Thyroid gland (tissue), 4 donors: ENCODE measurements at regions not wholly inside any gene's neighbourhood (a gene's known extent, or its start where the extent isn't known, plus 50 kb on each side); places are given as distances from the start of the nearest gene placed in this dataset.

ENCODE experiments used
- DNase-seq, 2 donors: peaks; one replicate each; pipeline ENCODE4 v3.0.0-alpha.2; 2019
- H3K27ac ChIP-seq, 3 donors: fragments of 200-600 bp; sonication (generic); 1 replicate in 2 of 3; 2 replicates in 1 of 3; pipeline ENCODE4 v1.5.1; 2016 to 2019; ENCODE audit warnings: mild to moderate bottlenecking in 1 of 3, moderate library complexity in 1 of 3
- H3K27me3 ChIP-seq: fragments of 200-600 bp; sonication (generic); one replicate; pipeline ENCODE4 v1.5.1; 2019
- H3K36me3 ChIP-seq, 2 donors: fragments of 200-600 bp; sonication (generic); one replicate each; pipeline ENCODE4 v1.5.1; 2016 to 2019
- H3K4me1 ChIP-seq, 2 donors: fragments of 200-600 bp; sonication (generic); one replicate each; pipeline ENCODE4 v1.5.1; 2017 to 2019
- H3K4me3 ChIP-seq, 3 donors: fragments of 200-600 bp; sonication (generic); replicated peaks in 1 of 3; 1 replicate in 2 of 3; 2 replicates in 1 of 3; pipeline ENCODE4 v1.5.1; 2016; ENCODE audit warnings: mild to moderate bottlenecking in 1 of 3
- H3K9me3 ChIP-seq: fragments of 200-600 bp; sonication (generic); one replicate; pipeline ENCODE4 v1.5.1; 2017
- CTCF ChIP-seq, 6 experiments: fragments of 200-600 bp in 3 of 6; fragments of 450-650 bp in 3 of 6; sonication (generic) in 3 of 6; IDR thresholded peaks; one replicate each; pipeline ENCODE4 v1.5.1; 2016 to 2019; ENCODE audit warnings: antibody characterized with exemption in 6 of 6, mild to moderate bottlenecking in 2 of 6, inconsistent platforms in 1 of 6, moderate library complexity in 1 of 6
- POLR2A ChIP-seq, 2 donors: fragments of 450-650 bp; IDR thresholded peaks; one replicate each; pipeline ENCODE4 v1.6.1; 2017; ENCODE audit warnings: antibody characterized with exemption in 2 of 2, mild to moderate bottlenecking in 2 of 2, moderate library complexity in 1 of 2
- WGBS, 2 donors: methylation state at CpG; one replicate each; pipeline ENCODE4 v1.1.5; 2017; 5-methylcytosine and 5-hydroxymethylcytosine counted together
- intact Hi-C: fragments of 100-400 bp; cut with DNase I; formaldehyde crosslinking; loops from one replicate; pipeline ENCODE4 v1.15.1; 2023

DNA sequence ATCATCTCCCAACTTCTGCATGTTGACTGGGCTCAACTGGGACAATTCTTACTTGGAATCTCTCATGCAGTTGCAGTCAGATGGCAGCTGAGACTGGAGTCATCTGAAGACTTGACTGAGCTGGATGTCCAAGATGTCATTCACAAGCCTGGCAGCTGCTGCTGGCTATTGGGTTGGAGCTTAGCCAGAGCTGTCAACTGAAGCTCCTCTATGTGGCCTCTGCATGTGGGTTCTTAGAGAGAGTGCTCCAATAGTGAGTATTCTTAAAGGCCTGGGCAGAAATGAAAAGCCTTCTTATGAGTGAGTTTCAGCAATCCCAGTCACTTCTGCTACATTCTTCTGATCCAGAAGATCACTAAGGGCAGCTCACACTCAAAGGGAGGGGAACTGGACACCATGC lies 440.9 kb downstream of the LRIG3 start:
- Histone ChIP-seq H3K4me3 (no peak overlapping the region), H3K9me3 (no peaks in the 10 kb centered on the region), H3K27me3 (no peaks in the 10 kb centered on the region), H3K36me3 (no peaks in the 10 kb centered on the region), H3K4me1 (no peaks in the 10 kb centered on the region), H3K27ac (no peak overlapping the region)
- intact Hi-C loops = no loop called here
- TF ChIP-seq CTCF (IDR thresholded peaks at IDR 0.05) = no peak
- no peak for TF ChIP-seq POLR2A (IDR thresholded peaks at IDR 0.05)
- no peak for DNase-seq

- Histone ChIP-seq H3K27ac (no peak overlapping the region), H3K9me3 (no peaks in the 10 kb centered on the region), H3K27me3 (no peaks in the 10 kb centered on the region), H3K4me3 (no peak overlapping the region), H3K36me3 (no peaks in the 10 kb centered on the region), H3K4me1 (no peaks in the 10 kb centered on the region)
- TF ChIP-seq POLR2A (IDR thresholded peaks at IDR 0.05) (no peak), CTCF (IDR thresholded peaks at IDR 0.05) (no peak)
- intact Hi-C loops = no loop called here
- 51 to 65% methylated on average over 3 of the region's 3 CpGs for WGBS, 2 donors
- DNase-seq = no peak
Observed at GRCh38 chr12:58481811-58482210, 438.5 kb downstream of the LRIG3 start.

GRCh38 chr12:58487255-58487654 lies 433.0 kb downstream of the LRIG3 start:
- TF ChIP-seq POLR2A (IDR thresholded peaks at IDR 0.05) (no peak), CTCF (IDR thresholded peaks at IDR 0.05) (no peak)
- intact Hi-C loops = no loop called here
- Histone ChIP-seq H3K4me3 (no peak overlapping the region), H3K27me3 (no peaks in the 10 kb centered on the region), H3K36me3 (no peaks in the 10 kb centered on the region), H3K4me1 (no peaks in the 10 kb centered on the region), H3K9me3 (no peaks in the 10 kb centered on the region), H3K27ac (no peak overlapping the region)
- DNase-seq = no peak
- WGBS, 2 donors = 20 to 22% methylated on average over 1 of the region's 1 CpG

GRCh38 chr12:58487678-58488161 lies 432.6 kb downstream of the LRIG3 start:
- WGBS, 2 donors = 65 to 77% methylated on average over 1 of the region's 1 CpG
- no peak for TF ChIP-seq POLR2A (IDR thresholded peaks at IDR 0.05)
- TF ChIP-seq CTCF (IDR thresholded peaks at IDR 0.05) = no peak
- Histone ChIP-seq H3K4me3 (no peak overlapping the region), H3K9me3 (no peaks in the 10 kb centered on the region), H3K36me3 (no peaks in the 10 kb centered on the region), H3K4me1 (no peaks in the 10 kb centered on the region), H3K27me3 (no peaks in the 10 kb centered on the region), H3K27ac (no peak overlapping the region)
- no peak for DNase-seq
- intact Hi-C loops = no loop called here

- DNase-seq = no peak
- H3K4me3 ChIP-seq = no peak overlapping the region
- no peak for TF ChIP-seq POLR2A (IDR thresholded peaks at IDR 0.05)
- no peak for TF ChIP-seq CTCF (IDR thresholded peaks at IDR 0.05)
- H3K4me1 ChIP-seq = no peaks in the 10 kb centered on the region
- intact Hi-C loops = no loop called here
- H3K27ac ChIP-seq = no peak overlapping the region
- no peaks in the 10 kb centered on the region for H3K36me3 ChIP-seq
- H3K9me3 ChIP-seq = no peaks in the 10 kb centered on the region
- H3K27me3 ChIP-seq = no peaks in the 10 kb centered on the region
- WGBS, 2 donors = 67 to 88% methylated on average over 1 of the region's 1 CpG
Observed at GRCh38 chr12:58489394-58489793, 430.9 kb downstream of the LRIG3 start.
